Fibroblast of pulmonary artery (primary cell): ENCODE measurements at regions not wholly inside any gene's neighbourhood (a gene's known extent, or its start where the extent isn't known, plus 50 kb on each side); places are given as distances from the start of the nearest gene placed in this dataset.

ENCODE experiments used
- DNase-seq: peaks from one replicate; pipeline ENCODE4 v3.0.0-alpha.2; 2010; ENCODE audit warnings: low read depth
- H3K4me3 ChIP-seq: replicated peaks from 2 replicates; pipeline ENCODE4 v1.5.1; 2011; ENCODE audit warnings: low read depth, mild to moderate bottlenecking, control low read depth, low read length, moderate library complexity
- TF ChIP-seq, protein P1 (sequence below): IDR thresholded peaks from 2 replicates; pipeline ENCODE4 v1.5.1; 2011; ENCODE audit warnings: mild to moderate bottlenecking, control low read depth, low read length, inconsistent platforms; ENCODE audit errors: missing control alignments

DNA sequence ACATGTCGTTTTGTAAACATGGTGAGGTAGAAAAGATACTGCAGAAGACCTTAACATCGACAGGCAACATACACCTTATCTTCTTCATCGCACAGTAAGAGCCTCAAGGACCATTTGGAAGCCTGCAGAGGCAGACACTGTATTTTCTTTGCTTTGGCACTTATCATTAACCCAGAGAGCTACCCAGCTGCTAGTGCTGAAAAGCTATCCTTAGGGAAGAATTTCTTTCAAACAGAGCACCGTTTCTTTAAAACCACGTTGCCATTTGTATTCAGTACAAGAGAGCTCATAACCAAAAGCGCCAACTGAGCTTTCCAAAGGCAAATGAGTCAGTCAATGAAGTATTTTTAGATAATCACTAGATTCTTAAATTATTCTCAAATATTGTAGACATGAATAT, 306.6 kb downstream of the EPM2A start:
- DNase-seq: peak; percentile 2
- TF ChIP-seq, protein P1, sequence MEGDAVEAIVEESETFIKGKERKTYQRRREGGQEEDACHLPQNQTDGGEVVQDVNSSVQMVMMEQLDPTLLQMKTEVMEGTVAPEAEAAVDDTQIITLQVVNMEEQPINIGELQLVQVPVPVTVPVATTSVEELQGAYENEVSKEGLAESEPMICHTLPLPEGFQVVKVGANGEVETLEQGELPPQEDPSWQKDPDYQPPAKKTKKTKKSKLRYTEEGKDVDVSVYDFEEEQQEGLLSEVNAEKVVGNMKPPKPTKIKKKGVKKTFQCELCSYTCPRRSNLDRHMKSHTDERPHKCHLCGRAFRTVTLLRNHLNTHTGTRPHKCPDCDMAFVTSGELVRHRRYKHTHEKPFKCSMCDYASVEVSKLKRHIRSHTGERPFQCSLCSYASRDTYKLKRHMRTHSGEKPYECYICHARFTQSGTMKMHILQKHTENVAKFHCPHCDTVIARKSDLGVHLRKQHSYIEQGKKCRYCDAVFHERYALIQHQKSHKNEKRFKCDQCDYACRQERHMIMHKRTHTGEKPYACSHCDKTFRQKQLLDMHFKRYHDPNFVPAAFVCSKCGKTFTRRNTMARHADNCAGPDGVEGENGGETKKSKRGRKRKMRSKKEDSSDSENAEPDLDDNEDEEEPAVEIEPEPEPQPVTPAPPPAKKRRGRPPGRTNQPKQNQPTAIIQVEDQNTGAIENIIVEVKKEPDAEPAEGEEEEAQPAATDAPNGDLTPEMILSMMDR: no peak
- H3K4me3 ChIP-seq: no peak overlapping the region

DNA sequence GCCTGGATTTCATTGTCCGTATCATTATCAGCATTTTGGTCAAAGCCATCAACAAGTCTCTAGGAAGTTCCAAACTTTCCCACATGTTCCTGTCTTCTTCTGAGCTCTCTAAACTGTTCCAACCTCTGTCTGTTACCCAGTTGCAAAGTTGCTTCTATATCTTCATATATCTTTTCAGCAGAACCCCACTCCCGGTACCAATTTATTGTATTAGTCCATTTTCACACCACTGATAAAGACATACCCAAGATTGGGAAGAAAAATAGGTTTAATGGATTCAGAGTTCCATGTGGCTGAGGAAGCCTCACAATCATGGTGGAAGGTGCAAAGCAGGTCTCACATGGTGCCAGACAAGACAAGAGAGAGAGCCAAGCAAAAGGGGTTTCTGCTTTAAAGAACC, 293.2 kb downstream of the EPM2A start:
- no peak for DNase-seq
- TF ChIP-seq, protein P1: no peak
- no peak overlapping the region for H3K4me3 ChIP-seq

DNA sequence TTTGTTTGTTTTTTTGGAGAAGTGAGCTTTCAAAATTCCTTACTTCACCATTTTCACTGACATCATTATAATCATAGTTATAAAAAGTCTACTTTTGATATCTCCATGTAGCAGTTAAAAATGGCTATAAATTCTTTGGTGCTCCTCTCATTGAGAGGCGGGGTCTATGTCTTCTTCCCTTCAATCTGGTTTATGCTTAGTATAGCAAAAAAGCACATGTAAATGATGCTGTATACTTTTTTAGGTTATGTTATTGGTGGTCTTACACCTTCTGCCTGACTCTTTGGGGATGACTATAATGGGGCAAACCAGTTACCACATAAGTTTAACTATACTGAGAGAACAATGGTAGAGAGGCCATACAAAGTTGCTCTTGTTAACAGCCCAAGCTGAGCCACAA, 289.6 kb downstream of the EPM2A start:
- TF ChIP-seq, protein P1: no peak
- no peak overlapping the region for H3K4me3 ChIP-seq
- no peak for DNase-seq

GRCh38 chr6:145451029-145451428, 284.3 kb downstream of the EPM2A start:
- TF ChIP-seq, protein P1: no peak
- H3K4me3 ChIP-seq: no peak overlapping the region
- DNase-seq: peak; percentile 4

- no peak overlapping the region for H3K4me3 ChIP-seq
- TF ChIP-seq, protein P1: peak; percentile 46
- peak; percentile 30 for DNase-seq
These were observed 281.9 kb downstream of the EPM2A start for GRCh38 chr6:145453376-145453775.

GRCh38 chr6:145454006-145454405, 281.3 kb downstream of the EPM2A start:
- no peak overlapping the region for H3K4me3 ChIP-seq
- no peak for DNase-seq
- TF ChIP-seq, protein P1: no peak

GRCh38 chr6:145457556-145457955, 277.8 kb downstream of the EPM2A start:
- TF ChIP-seq, protein P1: no peak
- DNase-seq: no peak
- no peak overlapping the region for H3K4me3 ChIP-seq
